ENCODE measurements at regions not wholly inside any gene's neighbourhood (a gene's known extent, or its start where the extent isn't known, plus 50 kb on each side); places are given as distances from the start of the nearest gene placed in this dataset.
"Not testable (repeated sequence)": the region's sequence is repeated elsewhere in the genome, so short reads cannot be mapped to it uniquely, and the experiment has no call there.

GRCh38 chr6:25157842-25158241 is 121.3 kb upstream of the CARMIL1 start:
- no peak for DNase-seq (ENCODE audit: low read depth in 3 of 3)

GRCh38 chr6:25160134-25160533 is 119.0 kb upstream of the CARMIL1 start:
- not testable (repeated sequence) for DNase-seq (ENCODE audit: low read depth in 3 of 3)

GRCh38 chr6:25165177-25165576 is 114.0 kb upstream of the CARMIL1 start:
- DNase-seq (ENCODE audit: low read depth in 3 of 3): no peak

- DNase-seq (ENCODE audit: low read depth in 3 of 3): no peak
These were observed 113.4 kb upstream of the CARMIL1 start for GRCh38 chr6:25165800-25166199.

- DNase-seq (ENCODE audit: low read depth in 3 of 3): no peak
These were observed 112.0 kb upstream of the CARMIL1 start for GRCh38 chr6:25166955-25167748.

- DNase-seq (ENCODE audit: low read depth in 3 of 3): no peak
These were observed 111.2 kb upstream of the CARMIL1 start for GRCh38 chr6:25167961-25168360.

- no peak for DNase-seq (ENCODE audit: low read depth in 3 of 3)
These were observed 110.5 kb upstream of the CARMIL1 start for GRCh38 chr6:25168637-25169036.

- DNase-seq (ENCODE audit: low read depth in 3 of 3): no peak
These were observed 109.6 kb upstream of the CARMIL1 start for GRCh38 chr6:25169553-25169952.

- no peak for DNase-seq (ENCODE audit: low read depth in 3 of 3)
These were observed 109.2 kb upstream of the CARMIL1 start for GRCh38 chr6:25169961-25170360.

GRCh38 chr6:25170640-25171039 is 108.5 kb upstream of the CARMIL1 start:
- DNase-seq (ENCODE audit: low read depth in 3 of 3): no peak

- DNase-seq (ENCODE audit: low read depth in 3 of 3): no peak
These were observed 107.9 kb upstream of the CARMIL1 start for GRCh38 chr6:25171301-25171700.

GRCh38 chr6:25172819-25173218 is 106.4 kb upstream of the CARMIL1 start:
- no peak for DNase-seq (ENCODE audit: low read depth in 3 of 3)

- no peak for DNase-seq (ENCODE audit: low read depth in 3 of 3)
These were observed 105.9 kb upstream of the CARMIL1 start for GRCh38 chr6:25173246-25173645.

- DNase-seq (ENCODE audit: low read depth in 3 of 3): no peak
These were observed 105.2 kb upstream of the CARMIL1 start for GRCh38 chr6:25173951-25174474.

GRCh38 chr6:25174678-25175077 is 104.5 kb upstream of the CARMIL1 start:
- no peak for DNase-seq (ENCODE audit: low read depth in 3 of 3)

- no peak for DNase-seq (ENCODE audit: low read depth in 3 of 3)
These were observed 104.0 kb upstream of the CARMIL1 start for GRCh38 chr6:25175196-25175595.

GRCh38 chr6:25175681-25176080 is 103.5 kb upstream of the CARMIL1 start:
- DNase-seq (ENCODE audit: low read depth in 3 of 3): no peak

GRCh38 chr6:25176466-25176865 is 102.7 kb upstream of the CARMIL1 start:
- no peak for DNase-seq (ENCODE audit: low read depth in 3 of 3)

- DNase-seq (ENCODE audit: low read depth in 3 of 3): no peak
These were observed 101.6 kb upstream of the CARMIL1 start for GRCh38 chr6:25177500-25178028.

- no peak for DNase-seq (ENCODE audit: low read depth in 3 of 3)
These were observed 100.7 kb upstream of the CARMIL1 start for GRCh38 chr6:25178336-25179035.

GRCh38 chr6:25179051-25179778 is 100.0 kb upstream of the CARMIL1 start:
- DNase-seq (ENCODE audit: low read depth in 3 of 3): no peak

Measured in stimulated activated CD4-positive, alpha-beta T cell treated with anti-CD3 and anti-CD28 coated beads, TNF-alpha, amount 100 ng/mL, for 48 hours (primary cell).